PC-9 (cell line): ENCODE measurements at regions not wholly inside any gene's neighbourhood (a gene's known extent, or its start where the extent isn't known, plus 50 kb on each side); places are given as distances from the start of the nearest gene placed in this dataset.

Experiments
- BruUV-seq: library from RNA; stranded (reverse); fragments of 400-500 nt; replicated peaks from 2 replicates; lab custom pipeline; 2021; lab: Mats Ljungman, UMichigan
- CTCF ChIA-PET: fragments of 300-600 bp; sonication (Branson Sonifier 250); formaldehyde crosslinking; loops from one replicate; lab custom pipeline; 2022; ENCODE audit warnings: antibody characterized with exemption; lab: Charles Lee
- POLR2A ChIA-PET: fragments of 300-600 bp; sonication (Branson Sonifier 250); formaldehyde crosslinking; loops from one replicate; lab custom pipeline; 2022; ENCODE audit warnings: antibody characterized with exemption; ENCODE audit not compliant: unreplicated experiment; lab: Charles Lee
- DNase-seq, 2 experiments: peaks; one replicate each; pipeline versions ENCODE4 v3.0.0 to v3.0.0-alpha.2; 2015 to 2022; ENCODE audit warnings: mixed read lengths in 1 of 2
- H2AFZ ChIP-seq: fragments of 200-600 bp; sonication (generic); 2 replicates; pipeline ENCODE4 v1.8.1; 2017; ENCODE audit warnings: antibody characterized with exemption
- H3F3A ChIP-seq: fragments of 200-600 bp; sonication (generic); 2 replicates; pipeline ENCODE4 v1.8.1; 2017; ENCODE audit warnings: antibody characterized with exemption, mild to moderate bottlenecking, low read depth; ENCODE audit not compliant: insufficient read depth
- H3K27ac ChIP-seq: fragments of 200-600 bp; sonication (generic); 2 replicates; pipeline ENCODE4 v1.6.1; 2016; ENCODE audit warnings: mixed run types
- H3K27me3 ChIP-seq: fragments of 200-600 bp; sonication (generic); 2 replicates; pipeline ENCODE4 v1.6.1; 2016; ENCODE audit warnings: low read depth, mixed run types; ENCODE audit not compliant: insufficient read depth
- H3K36me3 ChIP-seq: fragments of 200-600 bp; sonication (generic); 2 replicates; pipeline ENCODE4 v1.6.1; 2016; ENCODE audit warnings: low read depth, mixed run types
- H3K4me1 ChIP-seq: fragments of 200-600 bp; sonication (generic); replicated peaks from 2 replicates; pipeline ENCODE4 v1.6.1; 2016; ENCODE audit warnings: mixed run types; ENCODE audit not compliant: insufficient read depth
- H3K4me2 ChIP-seq: fragments of 200-600 bp; sonication (generic); 2 replicates; pipeline ENCODE4 v1.6.1; 2017; ENCODE audit warnings: mixed run types
- H3K4me3 ChIP-seq: fragments of 200-600 bp; sonication (generic); 2 replicates; pipeline ENCODE4 v1.6.1; 2016; ENCODE audit warnings: mixed run types
- H3K79me2 ChIP-seq: fragments of 200-600 bp; sonication (generic); 2 replicates; pipeline ENCODE4 v1.6.1; 2017; ENCODE audit warnings: low read depth, mixed run types
- H3K9me2 ChIP-seq: fragments of 200-600 bp; sonication (generic); 2 replicates; pipeline ENCODE4 v1.8.1; 2017; ENCODE audit warnings: mild to moderate bottlenecking; ENCODE audit not compliant: insufficient read depth
- H3K9me3 ChIP-seq: fragments of 200-600 bp; sonication (generic); 2 replicates; pipeline ENCODE4 v1.8.1; 2016; ENCODE audit warnings: low read depth; ENCODE audit not compliant: insufficient read depth
- H4K20me1 ChIP-seq: fragments of 200-600 bp; sonication (generic); 2 replicates; pipeline ENCODE4 v1.8.1; 2017; ENCODE audit not compliant: insufficient read depth
- CTCF ChIP-seq: fragments of 200-600 bp; sonication (generic); conservative IDR thresholded peaks from 2 replicates; pipeline ENCODE4 v1.6.1; 2017; ENCODE audit warnings: mixed run types, antibody characterized with exemption, mild to moderate bottlenecking, moderate library complexity
- EZH2 ChIP-seq: fragments of 200-600 bp; sonication (generic); IDR thresholded peaks from 2 replicates; pipeline ENCODE4 v1.8.0; 2017; ENCODE audit warnings: antibody characterized with exemption, low read depth
- intact Hi-C: fragments of 100-400 bp; cut with micrococcal nuclease; formaldehyde crosslinking; loops from one replicate; pipeline ENCODE4 v1.10.0; 2022; ENCODE audit not compliant: unreplicated experiment

GRCh38 chr5:103881560-103881959, 319.0 kb upstream of the NUDT12 start:
- Histone ChIP-seq H3K27ac (no peak overlapping the region), H4K20me1 (no peaks in the 10 kb centered on the region), H3K36me3 (no peaks in the 10 kb centered on the region), H3K4me2 (no peak overlapping the region), H3K9me2 (no peaks in the 10 kb centered on the region), H2AFZ (no peak overlapping the region), H3K4me3 (no peak overlapping the region), H3K9me3 (no peaks in the 10 kb centered on the region), H3K79me2 (no peaks in the 10 kb centered on the region), H3K27me3 (no peaks in the 10 kb centered on the region), H3K4me1 (no peaks in the 10 kb centered on the region), H3F3A (no peaks in the 10 kb centered on the region)
- ChIA-PET POLR2A (no interaction called here), CTCF (no interaction called here)
- intact Hi-C loops, result no loop called here
- no peak for TF ChIP-seq CTCF
- no peak for TF ChIP-seq EZH2
- no peak for DNase-seq
- no TSS peak for BruUV-seq

GRCh38 chr5:103867857-103868598, 305.4 kb upstream of the NUDT12 start:
- H3K9me3 ChIP-seq, result no peaks in the 10 kb centered on the region; the same call in 1 of the 2 replicates
- no peaks in the 10 kb centered on the region for H3K27me3 ChIP-seq
- no peaks in the 10 kb centered on the region for H3K36me3 ChIP-seq
- H2AFZ ChIP-seq, result peak overlapping the region; percentile 53; the same call in 1 of the 2 replicates
- ChIA-PET POLR2A (interaction anchor here (0.5 to 1.0 kb wide), 4 partner anchors 18 to 405 kb away, joined by 3 to 6 read pairs (median 4); no protein-coding TSS in a partner anchor), CTCF (interaction anchor here (0.6 kb wide), 1 partner anchor 176 kb away, joined by 3 read pairs; no protein-coding TSS in a partner anchor)
- no peak overlapping the region for H3K4me3 ChIP-seq
- H4K20me1 ChIP-seq, result no peaks in the 10 kb centered on the region
- intact Hi-C loops, result no loop called here
- no peak overlapping the region for H3K27ac ChIP-seq
- no TSS peak for BruUV-seq
- H3K4me1 ChIP-seq, result peaks cover 8% of the 10 kb centered on the region; the same call in 1 of the 2 replicates
- H3F3A ChIP-seq, result no peaks in the 10 kb centered on the region
- DNase-seq, result peak in 1 of 2 experiments; percentile 9
- H3K9me2 ChIP-seq, result no peaks in the 10 kb centered on the region
- no peaks in the 10 kb centered on the region for H3K79me2 ChIP-seq
- no peak for TF ChIP-seq EZH2
- no peak for TF ChIP-seq CTCF
- H3K4me2 ChIP-seq, result peak overlapping the region; percentile 2; the same call in 1 of the 2 replicates

GRCh38 chr5:103866169-103866568, 303.6 kb upstream of the NUDT12 start:
- Histone ChIP-seq H3K79me2 (no peaks in the 10 kb centered on the region), H3K36me3 (no peaks in the 10 kb centered on the region), H3K9me3 (no peaks in the 10 kb centered on the region; the same call in 1 of the 2 replicates), H3K4me1 (peaks cover 8% of the 10 kb centered on the region; the same call in 1 of the 2 replicates), H3K4me2 (no peak overlapping the region), H3K27ac (no peak overlapping the region), H2AFZ (no peak overlapping the region), H4K20me1 (no peaks in the 10 kb centered on the region), H3K27me3 (no peaks in the 10 kb centered on the region), H3K9me2 (no peaks in the 10 kb centered on the region), H3F3A (no peaks in the 10 kb centered on the region), H3K4me3 (no peak overlapping the region)
- BruUV-seq, result no TSS peak
- ChIA-PET CTCF (no interaction called here), POLR2A (no interaction called here)
- TF ChIP-seq EZH2 (no peak), CTCF (no peak)
- no peak for DNase-seq
- intact Hi-C loops, result no loop called here
